Esophagus muscularis mucosa (tissue), 4 donors: ENCODE measurements at regions not wholly inside any gene's neighbourhood (a gene's known extent, or its start where the extent isn't known, plus 50 kb on each side); places are given as distances from the start of the nearest gene placed in this dataset.

Source experiments
- CTCF ChIP-seq, 3 experiments: fragments of 200-600 bp in 2 of 3; fragments of 450-650 bp in 1 of 3; sonication (generic) in 2 of 3; IDR thresholded peaks; one replicate each; pipeline ENCODE4 v1.5.1; 2017 to 2019; ENCODE audit warnings: antibody characterized with exemption in 3 of 3, mild to moderate bottlenecking in 2 of 3, moderate library complexity in 1 of 3
- EP300 ChIP-seq: sonication (generic); formaldehyde crosslinking; IDR thresholded peaks from one replicate; pipeline ENCODE4 v1.6.1; 2017; ENCODE audit warnings: antibody characterized with exemption
- POLR2A ChIP-seq: fragments of 450-650 bp; IDR thresholded peaks from one replicate; pipeline ENCODE4 v1.6.1; 2017; ENCODE audit warnings: antibody characterized with exemption, moderate library complexity, mild to moderate bottlenecking, low read depth
- POLR2AphosphoS5 ChIP-seq, 2 donors: sonication (generic); formaldehyde crosslinking; IDR thresholded peaks; one replicate each; pipeline ENCODE4 v1.6.1; 2017; ENCODE audit warnings: antibody characterized with exemption in 2 of 2

- no peak for TF ChIP-seq EP300
- no peak for TF ChIP-seq CTCF (IDR thresholded peaks at IDR 0.05)
- TF ChIP-seq POLR2A: no peak
- peak in 1 of 2 donors; percentile 16 for TF ChIP-seq POLR2AphosphoS5 (IDR thresholded peaks at IDR 0.05)
These were observed 302.2 kb upstream of the TPM1 start for GRCh38 chr15:62740141-62741004.
